HG02798 (cell line): ENCODE measurements at regions not wholly inside any gene's neighbourhood (a gene's known extent, or its start where the extent isn't known, plus 50 kb on each side); places are given as distances from the start of the nearest gene placed in this dataset.
"Not testable (repeated sequence)": the region's sequence is repeated elsewhere in the genome, so short reads cannot be mapped to it uniquely, and the experiment has no call there.

ENCODE experiments used
- ATAC-seq: cut with Tn5 transposase; IDR thresholded peaks from one replicate; pipeline ENCODE4 v1.9.1; 2021; ENCODE audit warnings: mild to moderate bottlenecking; ENCODE audit not compliant: unreplicated experiment, poor library complexity

DNA sequence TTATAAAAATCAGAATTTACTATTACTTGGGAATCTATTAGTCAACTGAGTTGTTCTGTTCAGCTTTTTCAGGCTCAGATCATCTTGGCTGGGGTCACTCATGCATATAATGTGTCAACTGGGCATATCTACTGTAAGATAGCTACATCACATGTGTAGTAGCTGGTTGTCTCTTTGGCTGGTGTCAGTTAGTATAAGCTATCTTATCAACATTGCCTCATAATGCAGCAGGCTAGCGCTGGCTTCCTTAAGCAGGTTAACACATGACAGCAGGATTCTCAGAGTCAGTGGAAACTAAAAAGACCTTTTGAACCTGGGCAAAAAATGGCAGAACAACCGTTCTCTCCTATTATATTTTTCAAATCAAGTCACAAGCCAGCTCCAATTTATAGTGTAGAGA lies 378.3 kb upstream of the PCDH10 start:
- no peak for ATAC-seq

DNA sequence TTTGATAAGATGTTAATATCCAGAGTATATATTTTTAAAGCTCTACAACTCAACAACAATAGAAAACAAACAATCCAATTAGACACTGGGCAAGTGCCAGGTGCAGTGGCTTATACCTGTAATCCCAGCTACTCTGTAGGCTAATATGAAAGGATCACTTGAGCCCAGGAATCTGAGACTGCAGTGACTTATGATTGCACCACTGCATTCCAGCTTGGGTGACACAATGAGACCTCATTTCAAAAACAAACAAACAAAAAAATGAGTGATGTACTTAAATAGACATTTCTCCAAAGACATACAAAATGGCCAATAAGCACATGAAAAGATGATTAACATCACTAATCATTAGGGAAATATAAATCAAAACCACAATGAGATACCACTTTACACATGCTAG lies 356.8 kb upstream of the PCDH10 start:
- no peak for ATAC-seq

DNA sequence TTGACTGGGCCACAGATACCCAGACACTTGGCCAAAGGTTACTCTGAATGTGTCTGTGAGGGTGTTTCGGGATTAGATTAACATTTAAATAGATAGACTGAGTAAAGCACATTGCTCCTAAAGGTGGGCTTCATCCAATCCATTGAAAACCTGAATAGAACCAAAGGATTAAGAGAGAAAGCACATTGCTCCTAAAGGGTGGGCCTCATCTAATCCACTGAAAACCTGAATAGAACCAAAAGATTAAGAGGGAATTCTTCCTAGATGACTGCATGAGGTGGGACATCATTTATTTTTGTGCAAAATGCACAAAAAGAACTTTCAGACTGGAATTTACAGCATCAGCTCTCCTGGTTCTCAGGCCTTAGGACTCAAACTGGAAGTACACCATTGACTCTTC lies 351.2 kb upstream of the PCDH10 start:
- no peak for ATAC-seq

DNA sequence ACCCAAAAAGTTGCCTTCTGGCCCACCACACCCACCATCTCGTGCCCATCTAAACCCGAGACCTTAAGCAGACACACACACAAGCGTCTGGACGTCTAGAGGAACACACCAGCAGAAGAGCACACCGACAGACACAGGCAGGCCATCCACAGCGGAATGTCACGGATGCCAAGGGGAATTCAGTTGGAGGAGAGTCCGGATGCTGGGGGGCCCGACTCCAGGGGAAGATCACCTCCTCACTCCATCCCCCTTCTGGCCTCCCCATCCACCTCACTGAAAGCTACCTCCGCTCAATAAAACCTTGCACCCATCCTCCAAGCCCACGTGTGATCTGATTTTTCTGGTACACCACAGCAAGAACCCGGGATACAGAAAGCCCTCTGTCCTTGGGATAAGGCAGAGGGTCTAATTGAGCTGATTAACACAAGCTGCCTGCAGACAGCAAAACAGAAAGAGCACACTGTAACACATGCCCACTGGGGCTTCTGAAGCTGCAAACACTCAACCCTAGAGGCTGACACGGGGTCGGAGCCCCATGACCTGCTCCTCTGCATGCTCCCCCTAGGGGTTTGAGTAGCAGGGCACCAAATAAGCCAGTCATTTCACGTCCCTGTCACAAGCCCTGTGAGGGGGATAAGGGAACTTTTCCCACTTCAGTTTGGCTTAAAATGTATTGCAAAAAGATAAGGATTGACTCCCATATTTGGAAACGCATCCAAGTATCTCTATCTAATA lies 339.6 kb upstream of the PCDH10 start:
- ATAC-seq: no peak

DNA sequence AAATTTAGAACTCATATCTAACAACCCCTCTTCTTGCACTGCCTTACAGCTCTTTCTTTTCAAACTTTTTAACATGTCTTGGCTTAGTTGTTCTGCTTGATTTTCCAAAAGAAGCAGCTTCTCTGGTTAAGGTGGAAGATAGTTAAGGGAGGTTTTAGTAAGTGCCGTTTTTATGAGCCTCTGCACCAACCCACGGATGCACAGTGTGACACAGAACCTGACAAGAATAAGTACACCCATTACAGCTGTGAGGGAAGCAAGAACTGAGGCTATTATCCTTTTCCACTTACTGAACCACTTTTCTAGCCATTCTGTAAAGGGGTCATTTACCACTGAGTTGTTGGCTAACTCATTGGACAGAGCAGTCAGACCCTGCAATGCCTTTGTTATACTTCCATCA lies 336.0 kb upstream of the PCDH10 start:
- not testable (repeated sequence) for ATAC-seq

DNA sequence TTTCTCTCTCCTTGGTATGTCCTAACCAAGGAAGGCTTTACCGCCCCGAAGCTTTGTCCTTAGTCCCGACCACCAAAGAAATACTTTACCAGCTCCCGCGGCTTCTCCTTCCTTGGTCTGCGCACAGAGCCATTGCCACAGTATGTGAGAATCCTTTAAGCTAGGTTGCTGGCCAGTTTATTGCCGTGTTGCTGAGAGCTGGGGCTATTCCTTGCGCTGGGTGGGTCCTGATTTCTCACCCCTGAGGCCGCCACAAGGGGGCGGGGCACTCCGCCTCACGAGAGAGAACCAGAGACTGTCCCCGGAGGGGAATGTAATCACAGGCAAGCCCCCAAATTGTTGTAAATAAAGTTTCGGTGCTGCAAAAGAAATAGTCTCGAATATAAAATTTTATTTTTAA lies 331.0 kb upstream of the PCDH10 start:
- ATAC-seq: no peak

DNA sequence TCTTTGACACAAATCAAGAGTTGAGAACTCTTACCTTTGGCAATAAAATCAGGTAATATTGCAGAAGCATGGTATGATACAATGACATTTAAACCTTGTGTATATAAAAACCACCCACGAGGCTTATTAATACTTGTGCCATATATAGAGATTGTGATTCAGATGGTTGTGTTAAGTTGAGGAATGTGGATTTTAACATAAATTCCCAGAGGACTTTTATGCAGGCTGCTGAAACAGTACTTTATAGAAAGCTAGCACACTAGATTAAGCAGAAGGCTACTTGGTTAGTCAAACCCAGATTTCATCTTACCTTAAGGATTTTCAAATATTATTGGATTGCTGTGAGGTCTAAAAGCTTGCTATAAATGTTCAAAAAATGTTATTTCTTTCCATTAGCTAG lies 325.7 kb upstream of the PCDH10 start:
- no peak for ATAC-seq

DNA sequence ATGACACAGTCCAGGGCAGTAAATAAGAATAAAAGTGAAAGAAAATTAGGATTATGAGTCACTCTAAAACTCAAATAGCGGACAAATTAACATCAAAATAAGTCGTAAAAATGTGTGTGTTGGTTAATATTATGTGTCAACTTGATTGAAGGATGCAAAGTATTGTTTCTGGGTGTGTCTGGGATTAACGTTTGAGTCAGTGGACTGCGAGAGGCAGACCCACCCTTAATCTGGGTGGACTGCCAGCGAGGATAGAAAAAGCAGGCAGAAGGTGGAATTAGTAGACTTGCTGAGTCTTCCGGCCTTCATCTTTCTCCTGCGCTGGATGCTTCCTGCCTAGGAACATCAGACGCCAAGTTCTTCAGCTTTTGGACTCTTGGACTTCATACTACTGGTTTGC lies 324.3 kb upstream of the PCDH10 start:
- ATAC-seq: no peak

DNA sequence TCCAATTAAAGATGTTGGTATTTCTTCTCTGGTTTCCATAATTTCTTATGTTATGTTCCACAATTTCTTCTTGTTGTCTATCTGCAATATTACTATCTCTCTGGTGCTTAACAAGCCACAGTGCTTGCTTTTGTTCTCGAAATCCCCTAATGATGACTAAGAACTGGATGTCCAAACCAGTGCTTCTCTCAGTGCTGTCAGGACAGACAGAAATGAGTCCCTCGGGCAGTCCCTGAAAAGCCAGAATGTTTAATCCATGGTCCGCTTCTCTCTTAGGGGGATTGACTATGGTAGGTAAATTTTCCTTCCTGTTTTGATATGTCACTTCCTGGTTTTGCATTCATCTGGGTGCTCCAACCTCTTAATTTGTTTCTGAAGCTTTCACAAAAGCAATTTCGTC lies 321.6 kb upstream of the PCDH10 start:
- ATAC-seq: no peak

DNA sequence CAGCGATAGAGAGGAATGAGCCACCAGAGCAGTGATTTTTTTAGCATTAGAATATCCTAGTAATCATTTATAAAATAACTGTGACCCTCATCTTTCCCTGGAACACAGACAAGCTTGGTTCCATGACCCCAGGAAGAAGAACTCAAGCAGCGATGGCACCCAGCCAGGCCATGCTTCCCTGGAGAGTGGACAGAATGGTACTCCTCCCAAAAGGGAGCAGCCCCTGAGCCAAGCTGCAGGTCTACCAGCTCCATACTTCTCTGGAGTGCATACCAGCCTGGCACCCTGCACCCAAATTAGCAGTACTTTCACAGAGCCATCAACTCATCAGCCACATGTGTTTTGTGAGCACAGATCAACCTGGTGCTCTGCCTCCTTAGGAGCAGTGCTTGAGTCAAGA lies 310.9 kb upstream of the PCDH10 start:
- ATAC-seq: no peak

DNA sequence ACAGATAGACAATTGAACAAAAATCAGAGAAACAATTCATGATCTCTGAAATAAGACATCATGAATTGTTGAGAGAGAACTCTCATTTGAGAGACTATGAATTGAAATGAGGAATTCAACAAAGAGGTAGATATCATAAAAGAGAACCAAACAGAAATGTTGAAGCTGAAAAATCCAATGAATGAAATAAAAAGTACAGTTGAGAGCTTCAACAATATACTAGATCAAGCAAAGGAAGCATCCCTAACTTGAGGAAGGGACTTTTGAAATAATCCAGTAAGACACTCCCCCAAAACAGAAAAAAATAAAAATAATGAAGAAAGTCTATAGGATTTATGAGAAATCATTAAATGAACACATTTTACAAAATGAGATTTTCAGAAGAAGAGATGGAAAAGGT lies 310.0 kb upstream of the PCDH10 start:
- no peak for ATAC-seq

DNA sequence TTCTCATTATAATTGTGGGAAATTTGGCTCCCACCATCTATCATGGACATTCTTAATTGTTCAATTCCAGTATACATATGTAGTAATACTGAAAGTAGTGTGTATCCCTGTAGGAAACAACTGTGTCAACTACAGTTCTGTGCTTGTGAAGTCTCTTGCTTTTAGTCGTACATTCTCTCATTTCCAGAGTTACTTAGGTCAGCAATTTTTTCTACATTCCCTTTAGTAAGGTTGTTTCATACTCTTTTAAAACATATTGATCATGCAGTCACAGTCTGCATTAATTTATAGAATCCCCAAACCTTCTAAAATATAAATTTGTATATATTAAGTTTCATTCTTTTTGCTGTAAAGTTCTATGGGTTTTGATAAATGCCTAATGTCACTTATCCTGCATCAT lies 289.2 kb upstream of the PCDH10 start:
- ATAC-seq: no peak

DNA sequence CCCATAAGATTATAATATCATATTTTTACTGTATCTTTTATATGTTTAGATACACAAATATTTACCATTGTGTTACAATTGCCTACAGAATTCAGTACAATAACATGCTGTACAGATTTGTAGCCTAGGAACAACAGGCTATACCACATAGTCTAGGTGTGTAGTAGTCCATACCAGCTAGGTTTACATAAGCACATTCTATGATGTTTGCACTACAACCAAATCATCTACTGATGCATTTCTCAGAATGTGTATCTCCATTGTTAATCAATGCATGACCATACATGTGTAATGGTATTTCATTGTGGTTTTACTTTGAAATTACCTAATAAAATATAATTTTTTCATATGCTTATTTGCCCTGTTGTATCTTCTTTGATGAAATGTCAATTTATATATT lies 288.1 kb upstream of the PCDH10 start:
- ATAC-seq: no peak

DNA sequence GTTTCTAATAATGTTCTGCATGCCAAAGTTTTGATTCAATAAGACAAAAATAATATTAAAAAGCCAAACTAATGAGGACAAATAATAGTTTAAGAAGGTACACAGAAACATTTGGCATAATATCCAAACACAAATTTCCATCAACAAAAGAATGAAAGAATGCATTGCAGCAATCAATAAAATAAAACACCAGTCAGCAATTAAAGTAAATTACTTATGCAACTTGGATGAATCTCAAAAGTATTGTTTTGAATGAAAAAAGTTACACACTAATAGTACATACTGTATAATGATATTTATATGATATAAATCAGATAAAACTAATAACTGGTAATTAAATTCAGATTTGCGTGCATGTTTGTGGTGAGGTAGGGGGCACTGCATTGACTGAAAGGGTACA lies 285.5 kb upstream of the PCDH10 start:
- no peak for ATAC-seq

DNA sequence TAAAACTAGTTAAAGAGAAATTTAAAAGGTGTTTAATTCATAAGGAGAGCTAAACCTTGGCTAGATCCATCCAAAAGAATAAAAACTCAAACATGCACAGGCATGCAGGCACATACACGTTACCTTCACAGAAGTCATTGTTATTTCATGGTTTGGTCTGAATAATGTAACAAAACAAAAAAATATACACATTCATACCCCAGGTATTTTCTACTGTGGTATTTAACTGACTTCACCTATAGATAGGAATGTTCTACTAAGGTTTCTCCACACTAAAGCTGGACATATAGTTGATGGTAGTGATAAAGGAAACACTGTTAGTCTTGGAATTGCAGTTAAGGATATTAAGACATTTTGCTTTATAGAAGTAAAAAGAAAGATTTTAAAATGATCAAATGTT lies 283.6 kb upstream of the PCDH10 start:
- ATAC-seq: no peak

DNA sequence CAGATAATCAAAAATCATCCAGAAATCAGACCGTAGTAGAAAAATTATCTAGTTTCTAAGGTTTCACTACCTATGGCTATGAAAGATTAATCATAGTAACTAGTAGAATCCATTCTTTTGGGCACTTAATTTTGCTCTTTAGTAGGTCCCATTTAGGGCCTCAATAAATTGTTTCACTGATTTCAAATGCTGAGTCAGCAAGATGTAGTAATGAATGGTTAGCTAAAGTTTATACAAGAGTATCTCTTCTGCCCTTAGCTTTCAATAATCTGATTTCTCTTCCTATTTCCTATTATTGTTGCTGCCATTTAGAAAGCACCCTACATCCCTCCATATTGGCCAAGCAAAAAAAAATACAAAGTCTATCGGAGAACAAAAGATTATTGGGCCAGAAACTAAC lies 283.2 kb upstream of the PCDH10 start:
- no peak for ATAC-seq

DNA sequence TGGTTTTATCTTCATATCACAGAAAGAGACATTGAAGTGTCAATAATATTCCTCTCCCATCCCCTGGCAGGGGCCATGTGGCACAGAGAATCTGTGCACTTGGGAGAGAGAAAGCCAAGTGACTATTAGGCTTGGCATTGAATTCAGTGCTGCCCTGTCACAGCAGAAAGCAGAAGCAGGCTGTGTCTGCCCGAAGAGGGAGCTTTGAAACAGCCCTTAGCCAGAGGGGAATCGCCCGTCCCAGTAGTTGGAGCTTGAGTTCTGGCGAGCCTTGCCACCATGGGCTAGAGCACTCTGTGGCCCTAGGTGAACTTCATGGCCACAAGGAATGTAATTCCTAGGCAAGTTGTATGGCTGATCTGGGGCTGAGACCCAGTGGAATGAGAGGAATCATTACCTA lies 282.5 kb upstream of the PCDH10 start:
- no peak for ATAC-seq

DNA sequence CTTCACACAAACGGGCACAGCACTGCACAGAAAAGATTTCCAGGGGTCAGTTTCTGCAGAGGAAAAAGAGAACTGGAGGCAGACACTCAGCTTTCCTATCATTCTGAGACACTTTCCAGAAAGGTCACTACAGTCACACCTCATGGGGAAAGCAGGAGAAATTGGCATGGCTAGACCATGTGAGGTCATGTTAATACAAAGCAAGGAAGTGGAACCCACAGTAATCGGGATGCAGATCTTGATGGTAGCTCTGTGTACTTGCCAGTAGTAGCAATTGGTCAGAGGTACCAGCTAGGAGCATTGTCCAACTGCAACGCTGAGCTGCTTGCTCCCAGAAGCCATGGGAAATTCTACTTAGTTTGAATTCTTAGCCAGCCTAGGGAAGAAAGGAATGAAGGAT lies 255.3 kb upstream of the PCDH10 start:
- ATAC-seq: no peak

DNA sequence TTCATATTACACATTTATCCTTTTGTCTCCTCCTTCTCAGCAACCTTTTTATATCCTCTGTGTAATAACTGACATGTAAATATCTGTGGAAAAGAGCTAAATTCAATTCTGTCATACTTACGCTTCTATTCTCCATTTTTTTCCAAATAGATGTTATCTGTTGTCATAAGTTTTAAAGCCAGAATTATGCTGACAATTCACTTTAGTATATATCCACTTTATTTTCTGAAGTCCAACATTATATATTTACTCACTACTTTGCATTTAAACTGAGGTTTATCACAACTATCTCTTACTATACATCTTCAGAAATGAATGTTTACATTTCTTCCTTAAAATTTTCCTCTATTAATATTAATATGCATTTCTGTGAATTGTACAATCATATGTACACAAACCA lies 247.9 kb upstream of the PCDH10 start:
- ATAC-seq: no peak

DNA sequence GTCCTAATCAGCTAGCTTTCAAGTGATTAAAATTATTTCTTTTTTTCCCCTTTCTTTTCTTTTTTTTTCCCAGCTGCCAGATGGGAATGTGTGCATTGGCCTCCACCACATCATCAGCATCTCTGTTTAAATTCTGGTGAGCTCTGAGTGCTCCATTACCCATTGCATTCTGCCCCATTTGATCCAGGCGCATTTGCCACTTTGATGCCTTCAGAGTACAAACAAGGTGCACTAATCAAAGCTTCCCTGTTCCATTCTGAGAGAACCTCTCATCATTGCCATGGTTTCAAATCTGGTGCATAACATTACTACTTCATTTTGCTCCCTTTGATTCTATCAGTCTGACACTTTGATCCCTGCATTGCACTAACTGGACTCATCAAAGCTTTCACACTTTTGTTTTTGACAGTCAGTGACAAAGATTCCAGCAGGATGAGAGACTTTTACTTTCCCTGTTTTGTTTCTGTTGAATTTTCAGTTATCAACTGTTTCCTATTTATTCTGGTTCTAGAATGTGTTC lies 238.8 kb upstream of the PCDH10 start:
- no peak for ATAC-seq

DNA sequence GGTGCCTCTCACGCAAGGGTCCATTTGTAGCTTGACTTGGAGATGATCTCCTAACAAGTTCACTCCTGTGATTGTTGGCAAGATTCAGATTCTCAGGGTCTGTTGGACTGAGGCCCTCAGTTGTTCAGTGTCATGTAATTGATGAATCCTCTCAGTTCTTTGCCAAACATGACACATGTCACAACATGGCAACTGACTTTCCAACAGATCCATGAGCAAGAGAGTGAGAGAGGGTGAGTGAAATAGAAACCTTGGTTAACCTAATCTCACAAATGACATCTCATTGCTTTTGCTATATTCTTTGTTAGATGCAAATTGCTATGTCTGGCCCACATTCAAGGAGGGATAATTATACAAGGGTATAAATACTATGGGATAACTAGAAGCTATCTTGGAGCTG lies 231.0 kb upstream of the PCDH10 start:
- ATAC-seq: no peak

DNA sequence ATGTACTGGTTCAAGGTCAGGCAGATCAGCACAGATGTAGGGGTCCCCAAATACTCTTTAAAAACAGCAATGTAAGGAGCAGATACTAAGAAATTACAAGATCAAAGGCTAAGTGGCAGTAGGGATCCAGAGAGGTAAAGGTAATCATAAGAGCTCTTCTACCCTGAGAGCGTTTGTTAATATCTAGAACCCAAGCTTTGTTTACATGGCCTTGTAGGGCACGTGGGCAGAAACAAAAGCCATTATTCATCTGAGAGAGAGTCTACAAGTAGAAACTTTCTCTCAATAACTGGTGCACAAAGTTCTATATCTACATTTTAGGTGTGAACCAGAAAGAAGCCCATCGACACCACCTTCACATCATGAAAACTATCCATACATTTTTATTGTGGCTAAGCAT lies 225.6 kb upstream of the PCDH10 start:
- ATAC-seq: no peak

DNA sequence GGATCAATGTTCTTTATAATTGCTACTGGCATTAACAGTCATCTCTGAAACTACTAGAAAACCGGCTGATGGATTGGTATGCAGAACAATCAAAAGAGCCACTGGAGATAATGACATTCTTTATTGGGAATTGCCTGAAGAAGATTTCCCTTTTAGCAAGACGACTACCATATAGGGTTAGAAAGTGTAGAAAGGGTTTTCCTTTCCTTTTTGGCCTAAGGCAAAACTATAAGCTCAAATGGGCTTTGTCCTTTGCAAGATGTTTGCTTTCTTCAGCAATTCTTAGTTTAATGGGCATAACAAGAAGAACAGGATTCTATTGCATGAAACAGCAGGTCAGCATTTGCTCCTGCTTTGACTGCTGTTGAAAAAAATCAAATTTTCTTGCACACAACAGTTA lies 214.2 kb upstream of the PCDH10 start:
- no peak for ATAC-seq
